A673 (cell line): ENCODE measurements at regions not wholly inside any gene's neighbourhood (a gene's known extent, or its start where the extent isn't known, plus 50 kb on each side); places are given as distances from the start of the nearest gene placed in this dataset.

Experiments used
- CTCF ChIP-seq: fragments of 300-800, 200-600 bp; sonication (generic); conservative IDR thresholded peaks from 2 replicates; pipeline ENCODE4 v1.5.1; 2017; ENCODE audit warnings: low read depth, mild to moderate bottlenecking, antibody characterized with exemption, low read length, moderate library complexity, mixed read lengths
- EZH2 ChIP-seq: fragments of 200-600 bp; sonication (generic); IDR thresholded peaks from 2 replicates; pipeline ENCODE4 v1.6.1; 2017; ENCODE audit warnings: borderline replicate concordance, low read depth, mild to moderate bottlenecking, mixed read lengths, antibody characterized with exemption, low read length; ENCODE audit not compliant: poor library complexity, severe bottlenecking

GRCh38 chr19:20289186-20289585, 122.2 kb downstream of the ZNF486 start:
- TF ChIP-seq CTCF, result no peak
- TF ChIP-seq EZH2, result no peak
